GM18508 (cell line): ENCODE measurements at regions not wholly inside any gene's neighbourhood (a gene's known extent, or its start where the extent isn't known, plus 50 kb on each side); places are given as distances from the start of the nearest gene placed in this dataset.
"Not testable (repeated sequence)": the region's sequence is repeated elsewhere in the genome, so short reads cannot be mapped to it uniquely, and the experiment has no call there.

ENCODE experiments used
- ATAC-seq: cut with Tn5 transposase; IDR thresholded peaks from one replicate; pipeline ENCODE4 v1.9.1; 2021; ENCODE audit warnings: moderate number of reproducible peaks; ENCODE audit not compliant: insufficient read depth, unreplicated experiment

- no peak for ATAC-seq
These were observed 141.8 kb downstream of the CTH start for GRCh38 chr1:70552662-70553566.

GRCh38 chr1:70553567-70553956 is 142.5 kb downstream of the CTH start:
- ATAC-seq, result no peak

DNA sequence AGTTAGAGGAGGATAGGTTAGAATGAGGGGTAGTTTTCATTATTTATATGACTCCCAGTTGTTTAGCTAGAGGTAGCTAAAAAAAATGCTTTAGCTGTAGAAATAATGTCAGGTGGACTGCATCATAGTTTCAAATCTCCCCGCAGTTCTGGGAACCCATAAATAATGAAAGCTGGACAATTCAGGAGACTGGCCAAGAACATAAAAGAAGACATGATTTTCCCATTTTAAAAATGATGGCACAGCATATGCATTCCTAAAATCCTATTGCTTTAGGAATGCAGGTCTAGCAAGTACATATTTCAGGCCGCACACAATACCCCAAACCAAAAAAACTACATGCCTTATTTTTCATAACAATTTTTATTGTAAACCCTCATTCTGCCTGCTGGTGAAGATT is 143.3 kb downstream of the CTH start:
- ATAC-seq, result no peak

DNA sequence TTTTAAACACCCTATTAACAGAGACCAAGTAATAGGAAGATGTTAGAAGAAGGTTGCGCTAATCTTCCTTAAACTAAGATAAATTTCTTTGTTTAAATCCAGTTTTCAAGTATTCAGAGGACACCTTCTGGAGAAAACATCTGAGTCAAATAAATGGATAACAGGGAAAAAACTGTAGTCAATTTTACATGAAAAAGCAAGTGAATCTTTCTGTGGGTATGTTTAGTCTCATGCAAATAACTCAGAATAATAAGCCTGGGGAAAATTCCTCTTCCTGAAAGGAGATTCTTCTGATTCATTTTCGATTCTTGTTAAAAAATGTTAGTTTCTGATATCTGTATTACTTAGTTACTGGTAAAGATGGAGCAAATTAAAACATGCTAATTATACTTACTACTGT is 145.5 kb downstream of the CTH start:
- no peak for ATAC-seq

GRCh38 chr1:70567167-70567566 is 156.1 kb downstream of the CTH start:
- no peak for ATAC-seq

DNA sequence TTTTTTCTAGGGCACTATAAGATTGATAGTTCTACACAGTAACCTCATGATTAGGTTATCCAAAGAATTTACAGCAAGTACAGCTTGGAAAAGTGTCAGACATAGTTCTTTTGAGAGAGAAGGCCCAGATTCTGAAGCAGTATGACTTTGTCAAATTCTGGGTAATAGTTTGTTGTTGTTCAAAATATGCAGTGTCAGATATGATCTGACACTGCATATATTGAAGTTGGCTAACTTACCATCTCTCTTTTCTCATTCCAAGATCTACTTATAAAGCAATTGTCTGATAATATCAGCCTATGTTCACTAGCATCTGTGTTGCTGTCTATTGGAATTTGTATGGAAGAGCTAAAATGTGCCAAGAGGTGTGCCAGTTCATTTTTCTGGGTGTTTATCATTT is 160.1 kb downstream of the CTH start:
- no peak for ATAC-seq

GRCh38 chr1:70573317-70573843 is 162.3 kb downstream of the CTH start:
- no peak for ATAC-seq

DNA sequence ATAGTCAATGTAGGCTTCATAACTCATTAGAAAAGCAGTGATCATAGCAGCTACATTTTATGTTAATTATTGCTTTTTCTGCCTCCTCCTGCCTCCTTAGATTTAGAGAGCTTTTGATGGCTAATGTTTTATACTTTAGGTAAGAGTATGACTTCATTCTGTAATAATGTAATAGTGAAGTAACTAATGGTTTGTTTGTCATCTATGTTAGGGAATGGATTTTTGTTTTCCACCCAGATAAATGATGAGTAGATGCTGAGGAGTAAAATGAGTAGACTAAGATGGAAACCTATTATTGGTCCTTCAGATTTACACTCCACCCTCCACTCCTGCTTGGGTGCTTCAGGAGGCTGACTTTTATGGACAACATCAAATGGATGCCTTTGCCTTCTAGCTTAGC is 170.6 kb downstream of the CTH start:
- no peak for ATAC-seq

GRCh38 chr1:70583522-70583921 is 172.5 kb downstream of the CTH start:
- ATAC-seq, result peak; percentile 100

DNA sequence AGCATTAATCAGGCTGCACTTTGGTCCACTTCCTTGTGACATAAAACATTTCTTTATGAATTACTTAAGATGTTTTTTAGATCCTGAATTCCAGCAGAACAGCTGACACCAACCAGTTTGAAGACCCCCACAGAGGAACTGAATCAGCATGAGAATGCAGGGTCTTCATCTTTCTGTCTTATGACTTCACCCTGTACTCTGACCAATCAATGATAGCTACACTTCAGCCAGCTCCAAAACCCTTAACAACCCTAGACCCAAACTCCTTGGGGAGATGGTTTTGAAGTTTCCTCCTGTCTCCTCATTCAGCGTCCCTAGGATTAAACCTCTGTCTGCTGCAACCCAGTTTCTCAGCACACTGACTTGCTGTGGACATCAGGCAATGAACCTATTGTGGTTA is 175.0 kb downstream of the CTH start:
- ATAC-seq, result no peak

- no peak for ATAC-seq
These were observed 176.9 kb downstream of the CTH start for GRCh38 chr1:70587872-70588366.

DNA sequence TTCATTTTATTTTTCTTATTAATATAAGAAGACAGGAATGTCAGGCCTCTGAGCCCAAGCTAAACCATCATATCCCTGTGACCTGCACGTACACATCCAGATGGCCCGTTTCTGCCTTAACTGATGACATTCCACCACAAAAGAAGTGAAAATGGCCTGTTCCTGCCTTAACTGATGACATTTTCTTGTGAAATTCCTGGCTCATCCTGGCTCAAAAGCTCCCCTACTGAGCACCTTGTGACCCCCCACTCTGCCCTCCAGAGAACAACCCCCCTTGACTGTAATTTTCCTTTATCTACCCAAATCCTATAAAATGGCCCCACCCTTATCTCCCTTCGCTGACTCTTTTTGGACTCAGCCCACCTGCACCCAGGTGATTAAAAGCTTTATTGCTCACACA is 182.5 kb downstream of the CTH start:
- ATAC-seq, result not testable (repeated sequence)

DNA sequence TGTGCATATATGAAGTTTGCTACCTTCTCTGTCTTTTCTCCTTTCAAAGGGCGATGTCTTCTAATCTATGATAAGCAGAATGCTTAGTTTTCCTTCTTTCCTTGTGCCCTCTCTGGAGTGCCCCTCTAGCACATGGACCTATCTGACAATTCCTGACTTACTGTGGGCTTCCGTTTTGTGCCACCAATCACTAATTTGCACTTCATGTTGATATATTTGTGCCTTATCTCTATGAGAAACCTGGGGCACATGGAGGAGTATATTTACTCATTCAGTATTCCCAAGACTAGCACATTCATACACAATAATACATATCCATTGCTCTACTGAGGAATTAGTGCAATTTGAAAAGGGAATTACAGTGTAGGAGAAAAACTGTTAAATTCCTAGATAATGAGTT is 197.7 kb downstream of the CTH start:
- no peak for ATAC-seq

- not testable (repeated sequence) for ATAC-seq
These were observed 199.1 kb downstream of the CTH start for GRCh38 chr1:70610164-70610563.

DNA sequence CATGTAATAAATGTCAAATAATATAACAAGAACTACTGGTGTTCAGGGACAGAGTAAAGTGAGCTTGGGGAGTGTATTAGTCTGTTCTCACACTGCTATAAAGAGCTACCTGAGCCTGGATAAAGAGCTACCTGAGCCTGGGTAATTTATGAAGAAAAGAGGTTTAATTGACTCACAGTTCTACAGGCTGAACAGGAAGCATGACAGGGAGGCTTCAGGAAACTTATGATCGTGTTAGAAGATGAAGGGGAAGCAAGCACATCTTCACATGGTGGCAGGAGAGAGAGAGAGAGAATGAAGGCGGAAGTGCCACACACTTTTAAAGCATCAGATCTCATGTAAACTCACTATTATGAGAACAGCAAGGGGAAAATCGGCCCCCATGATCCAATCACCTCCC is 205.9 kb downstream of the CTH start:
- ATAC-seq, result no peak

DNA sequence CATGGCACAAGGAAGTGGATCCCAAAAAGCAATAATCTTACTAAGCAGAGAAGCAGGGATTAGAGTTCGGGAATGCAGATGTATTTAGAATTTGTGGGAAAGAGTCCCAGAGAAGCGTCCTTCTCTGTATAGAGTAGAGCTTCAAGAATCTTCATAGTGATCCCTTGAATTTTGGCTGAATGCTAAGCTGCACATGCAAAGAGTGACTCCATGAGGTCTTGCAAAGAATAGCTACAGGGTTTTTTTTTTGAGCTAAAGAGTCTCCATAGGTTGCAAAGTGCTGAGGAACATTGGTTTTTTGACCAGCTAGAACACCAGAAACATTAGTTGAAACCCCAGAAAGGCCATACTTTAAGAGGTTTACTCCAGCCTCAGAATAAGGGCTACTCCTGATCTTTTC is 206.7 kb downstream of the CTH start:
- ATAC-seq, result no peak

DNA sequence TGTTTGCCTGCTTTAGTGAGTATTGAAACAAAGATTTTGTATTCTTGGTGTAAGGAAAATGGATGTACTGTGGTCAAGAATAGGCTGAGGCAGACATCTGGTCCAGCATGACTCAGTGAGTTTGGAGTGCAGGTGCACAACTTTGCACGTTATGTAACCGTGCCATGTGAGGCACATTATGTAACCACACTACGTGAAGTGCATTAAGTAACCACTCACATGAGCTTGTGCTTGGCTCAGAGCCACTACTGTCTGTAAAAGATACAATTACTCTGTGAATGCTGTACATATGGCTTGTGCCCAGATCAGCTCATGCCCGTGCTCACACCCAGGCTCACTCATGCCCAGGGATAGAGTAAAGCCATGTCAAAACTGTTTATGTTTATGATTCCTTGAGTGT is 216.8 kb downstream of the CTH start:
- no peak for ATAC-seq

DNA sequence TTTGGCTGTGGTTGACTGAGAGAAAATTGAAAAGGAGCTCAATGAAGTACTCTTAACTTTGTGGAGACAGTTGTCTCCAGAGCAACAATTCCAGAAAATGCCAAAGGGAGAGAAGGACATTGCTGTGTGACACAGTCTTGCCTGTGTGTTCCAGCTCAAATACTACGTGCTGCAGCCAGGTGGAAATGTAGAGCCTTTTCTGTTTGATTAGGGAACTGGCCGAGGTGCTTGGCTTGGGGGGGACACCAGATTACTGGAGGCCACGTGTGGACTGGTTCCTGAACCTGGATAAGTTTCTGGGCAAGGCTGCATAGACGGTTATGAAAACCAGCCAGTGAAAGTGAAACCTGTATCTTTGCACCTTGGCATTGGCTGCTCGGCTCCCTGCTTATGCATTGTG is 217.9 kb downstream of the CTH start:
- ATAC-seq, result no peak

GRCh38 chr1:70633004-70633403 is 221.9 kb downstream of the CTH start:
- no peak for ATAC-seq

GRCh38 chr1:70635868-70636267 is 224.8 kb downstream of the CTH start:
- no peak for ATAC-seq

DNA sequence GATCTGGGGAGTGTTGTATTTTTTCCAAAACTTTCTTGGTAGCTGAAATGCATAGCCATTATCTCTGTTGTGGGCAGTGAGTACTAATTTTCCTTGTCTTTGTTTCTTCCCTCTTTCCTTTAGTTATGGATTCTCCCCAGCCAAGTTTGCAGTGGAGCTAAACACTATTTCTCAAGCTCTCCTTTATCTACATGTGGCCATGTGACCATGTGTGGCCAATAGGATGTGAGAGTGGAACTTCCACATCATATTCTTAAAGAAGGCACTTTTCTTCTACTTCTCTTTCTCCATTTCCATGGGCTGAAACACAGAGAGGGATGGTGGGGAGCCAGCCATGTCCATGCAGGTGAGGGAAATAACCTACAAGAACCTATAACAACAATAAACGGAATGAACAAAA is 230.8 kb downstream of the CTH start:
- ATAC-seq, result no peak

DNA sequence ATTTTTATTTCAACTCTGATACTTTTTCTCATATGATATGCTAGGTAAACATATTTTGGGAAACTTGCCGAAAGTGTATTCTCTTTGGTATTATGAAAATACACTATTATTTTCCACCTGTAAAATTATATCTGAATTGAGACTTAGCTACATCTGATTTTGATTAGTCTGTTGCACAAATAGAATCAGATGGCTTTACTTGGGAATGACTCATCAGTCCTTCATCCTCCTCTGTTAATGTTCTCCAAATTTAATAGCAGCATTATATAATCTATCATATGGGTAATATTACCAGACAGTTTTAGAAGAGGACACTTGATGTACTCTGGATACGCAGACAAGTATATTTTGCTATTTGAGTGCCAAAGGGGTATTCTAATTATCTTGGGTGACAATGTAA is 245.3 kb downstream of the CTH start:
- no peak for ATAC-seq
